Lower leg skin (tissue), 4 donors: ENCODE measurements at regions not wholly inside any gene's neighbourhood (a gene's known extent, or its start where the extent isn't known, plus 50 kb on each side); places are given as distances from the start of the nearest gene placed in this dataset.

Experiments used
- DNase-seq, 2 donors: peaks; one replicate each; pipeline ENCODE4 v3.0.0-alpha.2; 2019; ENCODE audit warnings: low spot score in 2 of 2
- H3K4me3 ChIP-seq: fragments of 200-600 bp; sonication (generic); 2 replicates; pipeline ENCODE4 v1.5.1; 2017; ENCODE audit warnings: mild to moderate bottlenecking, low read depth; ENCODE audit not compliant: poor library complexity, severe bottlenecking
- CTCF ChIP-seq, 3 donors: fragments of 450-650 bp; IDR thresholded peaks; one replicate each; pipeline ENCODE4 v1.5.1; 2016; ENCODE audit warnings: antibody characterized with exemption in 3 of 3, mild to moderate bottlenecking in 3 of 3, moderate library complexity in 2 of 3
- POLR2A ChIP-seq, 2 donors: fragments of 450-650 bp; IDR thresholded peaks; one replicate each; pipeline ENCODE4 v1.6.1; 2016 to 2017; ENCODE audit warnings: antibody characterized with exemption in 2 of 2, mild to moderate bottlenecking in 1 of 2, moderate library complexity in 1 of 2
- WGBS, 2 donors: methylation state at CpG; one replicate each; pipeline ENCODE4 v1.1.5; 2018; 5-methylcytosine and 5-hydroxymethylcytosine counted together
- intact Hi-C: fragments of 100-400 bp; cut with DNase I; formaldehyde crosslinking; loops from one replicate; pipeline ENCODE4 v1.15.0; 2023; ENCODE audit warnings: low total_unique reads

- intact Hi-C loops = no loop called here
- no peak for TF ChIP-seq POLR2A (IDR thresholded peaks at IDR 0.05)
- no peak for TF ChIP-seq CTCF (IDR thresholded peaks at IDR 0.05)
- WGBS, 2 donors = 44 to 66% methylated on average over 11 to 15 of the region's 15 CpGs
- peak in 1 of 2 donors; percentile 87 for DNase-seq
- no peak overlapping the region for H3K4me3 ChIP-seq
Observed at GRCh38 chr11:44361813-44362212, 51.9 kb upstream of the ALX4 start.

- intact Hi-C loops = no loop called here
- 90 to 91% methylated on average over 3 of the region's 3 CpGs for WGBS, 2 donors
- TF ChIP-seq POLR2A (IDR thresholded peaks at IDR 0.05) (no peak), CTCF (IDR thresholded peaks at IDR 0.05) (no peak)
- DNase-seq = no peak
- H3K4me3 ChIP-seq = no peak overlapping the region
Observed at GRCh38 chr11:44363116-44363515, 53.2 kb upstream of the ALX4 start.

- 94% methylated on average over 3 of the region's 3 CpGs for WGBS, 2 donors
- H3K4me3 ChIP-seq = no peak overlapping the region
- DNase-seq = no peak
- intact Hi-C loops = no loop called here
- TF ChIP-seq POLR2A (IDR thresholded peaks at IDR 0.05) (no peak), CTCF (IDR thresholded peaks at IDR 0.05) (no peak)
Observed at GRCh38 chr11:44364596-44364995, 54.7 kb upstream of the ALX4 start.

- H3K4me3 ChIP-seq = no peak overlapping the region
- 77 to 86% methylated on average over 9 of the region's 9 CpGs for WGBS, 2 donors
- no peak for DNase-seq
- TF ChIP-seq CTCF (IDR thresholded peaks at IDR 0.05) (no peak), POLR2A (IDR thresholded peaks at IDR 0.05) (no peak)
- intact Hi-C loops = no loop called here
Observed at GRCh38 chr11:44365616-44366015, 55.7 kb upstream of the ALX4 start.

- TF ChIP-seq POLR2A (IDR thresholded peaks at IDR 0.05) (no peak), CTCF (IDR thresholded peaks at IDR 0.05) (no peak)
- intact Hi-C loops = no loop called here
- 61 to 64% methylated on average over 6 of the region's 6 CpGs for WGBS, 2 donors
- no peak overlapping the region for H3K4me3 ChIP-seq
- no peak for DNase-seq
Observed at GRCh38 chr11:44366026-44366425, 56.1 kb upstream of the ALX4 start.

- H3K4me3 ChIP-seq = no peak overlapping the region
- intact Hi-C loops = no loop called here
- no peak for TF ChIP-seq POLR2A (IDR thresholded peaks at IDR 0.05)
- no peak for TF ChIP-seq CTCF (IDR thresholded peaks at IDR 0.05)
- no peak for DNase-seq
- WGBS, 2 donors = 55 to 67% methylated on average over 8 of the region's 8 CpGs
Observed at GRCh38 chr11:44366741-44367140, 56.8 kb upstream of the ALX4 start.
